GM23248 (cell line): ENCODE measurements at regions not wholly inside any gene's neighbourhood (a gene's known extent, or its start where the extent isn't known, plus 50 kb on each side); places are given as distances from the start of the nearest gene placed in this dataset.

Experiments used
- DNase-seq: peaks from one replicate; pipeline ENCODE4 v3.0.0-alpha.2; 2015
- H2AFZ ChIP-seq: fragments of 200-600 bp; sonication (generic); 2 replicates; pipeline ENCODE4 v1.6.1; 2016; ENCODE audit warnings: antibody characterized with exemption
- H3F3A ChIP-seq: fragments of 200-600 bp; sonication (generic); 2 replicates; pipeline ENCODE4 v1.6.1; 2016; ENCODE audit warnings: mild to moderate bottlenecking, antibody characterized with exemption, mixed run types; ENCODE audit not compliant: insufficient read depth
- H3K27ac ChIP-seq: fragments of 200-600 bp; sonication (generic); 2 replicates; pipeline ENCODE4 v1.5.1; 2016; ENCODE audit warnings: mild to moderate bottlenecking
- H3K27me3 ChIP-seq: fragments of 200-600 bp; sonication (generic); replicated peaks from 2 replicates; pipeline ENCODE4 v1.6.1; 2016; ENCODE audit warnings: mild to moderate bottlenecking; ENCODE audit not compliant: insufficient read depth
- H3K36me3 ChIP-seq: fragments of 200-600 bp; sonication (generic); 2 replicates; pipeline ENCODE4 v1.6.1; 2016; ENCODE audit warnings: low read depth, mild to moderate bottlenecking
- H3K4me1 ChIP-seq: fragments of 200-600 bp; sonication (generic); 2 replicates; pipeline ENCODE4 v1.6.1; 2016; ENCODE audit warnings: mild to moderate bottlenecking; ENCODE audit not compliant: insufficient read depth
- H3K4me2 ChIP-seq: fragments of 200-600 bp; sonication (generic); one replicate; pipeline ENCODE4 v1.6.1; 2016; ENCODE audit warnings: mild to moderate bottlenecking; ENCODE audit not compliant: unreplicated experiment
- H3K4me3 ChIP-seq: fragments of 200-600 bp; sonication (generic); 2 replicates; pipeline ENCODE4 v1.5.1; 2016; ENCODE audit warnings: mild to moderate bottlenecking
- H3K79me2 ChIP-seq: fragments of 200-600 bp; sonication (generic); 2 replicates; pipeline ENCODE4 v1.6.1; 2016; ENCODE audit warnings: mild to moderate bottlenecking; ENCODE audit not compliant: insufficient read depth
- H3K9ac ChIP-seq: fragments of 200-600 bp; sonication (generic); 2 replicates; pipeline ENCODE4 v1.6.1; 2016; ENCODE audit warnings: mild to moderate bottlenecking
- H3K9me2 ChIP-seq: fragments of 200-600 bp; sonication (generic); 2 replicates; pipeline ENCODE4 v1.6.1; 2016; ENCODE audit warnings: mixed run types, mild to moderate bottlenecking, moderate library complexity; ENCODE audit not compliant: insufficient read depth
- H3K9me3 ChIP-seq: fragments of 200-600 bp; sonication (generic); one replicate; pipeline ENCODE4 v1.6.1; 2017; ENCODE audit warnings: low read depth
- H4K20me1 ChIP-seq: fragments of 200-600 bp; sonication (generic); 2 replicates; pipeline ENCODE4 v1.6.0; 2016; ENCODE audit not compliant: insufficient read depth
- EZH2 ChIP-seq: fragments of 200-600 bp; sonication (generic); IDR thresholded peaks from 2 replicates; pipeline ENCODE4 v1.6.1; 2018; ENCODE audit warnings: antibody characterized with exemption, mild to moderate bottlenecking; ENCODE audit not compliant: insufficient read depth, poor library complexity, severe bottlenecking
- EZH2phosphoT487 ChIP-seq: fragments of 200-600 bp; sonication (generic); IDR thresholded peaks from 2 replicates; pipeline ENCODE4 v1.6.1; 2018; ENCODE audit warnings: antibody characterized with exemption, moderate library complexity, mild to moderate bottlenecking, low read depth; ENCODE audit not compliant: insufficient read depth
- WGBS, 2 experiments: methylation state at CpG; one replicate each; pipeline ENCODE4 v1.1.6; 2015 to 2017; ENCODE audit warnings: low lambda C conversion rate in 2 of 2, low coverage in 1 of 2; ENCODE audit errors: missing lambda C conversion rate in 2 of 2; 5-methylcytosine and 5-hydroxymethylcytosine counted together
- in situ Hi-C: fragments of 300-500 bp; cut with MboI; formaldehyde crosslinking; loops from 2 replicates; pipeline ENCODE4 v1.15.0; 2020

DNA sequence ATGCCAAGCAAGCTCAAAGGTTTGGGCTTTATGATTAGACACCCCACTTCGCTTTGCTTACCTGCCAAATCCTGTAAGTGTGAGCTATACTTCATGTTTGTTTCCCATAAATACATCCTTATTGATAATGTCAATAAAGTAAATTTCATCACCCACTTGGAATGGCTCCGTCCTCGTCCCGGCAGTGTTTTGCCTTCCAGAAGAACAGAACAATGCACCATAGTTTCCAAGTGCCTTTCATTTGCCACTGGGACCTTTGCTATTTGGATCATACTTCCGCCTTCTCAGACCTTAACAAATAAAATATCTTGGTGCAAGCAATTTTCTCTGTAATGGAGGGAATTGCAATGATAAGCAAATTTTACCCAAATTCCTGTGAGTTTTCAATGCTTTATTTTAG, 229.3 kb downstream of the PIK3R1 start:
- no peak for DNase-seq
- Histone ChIP-seq H3F3A (0 out of 2 replicates have a peak, but pooled peaks cover 7% of the 10 kb centered on the region), H3K27me3 (no peaks in the 10 kb centered on the region), H3K9ac (no peak overlapping the region), H3K4me3 (no peak overlapping the region), H3K4me2 (no peak overlapping the region), H2AFZ (no peak overlapping the region), H3K27ac (no peak overlapping the region), H3K9me2 (no peaks in the 10 kb centered on the region), H3K9me3 (no peaks in the 10 kb centered on the region), H3K79me2 (no peaks in the 10 kb centered on the region), H3K36me3 (no peaks in the 10 kb centered on the region), H4K20me1 (no peaks in the 10 kb centered on the region), H3K4me1 (peaks cover 4% of the 10 kb centered on the region; the same call in 1 of the 2 replicates)
- in situ Hi-C loops: no loop called here
- TF ChIP-seq EZH2 (no peak), EZH2phosphoT487 (no peak)
- WGBS, 2 experiments: 46 to 54% methylated on average over 5 of the region's 5 CpGs

DNA sequence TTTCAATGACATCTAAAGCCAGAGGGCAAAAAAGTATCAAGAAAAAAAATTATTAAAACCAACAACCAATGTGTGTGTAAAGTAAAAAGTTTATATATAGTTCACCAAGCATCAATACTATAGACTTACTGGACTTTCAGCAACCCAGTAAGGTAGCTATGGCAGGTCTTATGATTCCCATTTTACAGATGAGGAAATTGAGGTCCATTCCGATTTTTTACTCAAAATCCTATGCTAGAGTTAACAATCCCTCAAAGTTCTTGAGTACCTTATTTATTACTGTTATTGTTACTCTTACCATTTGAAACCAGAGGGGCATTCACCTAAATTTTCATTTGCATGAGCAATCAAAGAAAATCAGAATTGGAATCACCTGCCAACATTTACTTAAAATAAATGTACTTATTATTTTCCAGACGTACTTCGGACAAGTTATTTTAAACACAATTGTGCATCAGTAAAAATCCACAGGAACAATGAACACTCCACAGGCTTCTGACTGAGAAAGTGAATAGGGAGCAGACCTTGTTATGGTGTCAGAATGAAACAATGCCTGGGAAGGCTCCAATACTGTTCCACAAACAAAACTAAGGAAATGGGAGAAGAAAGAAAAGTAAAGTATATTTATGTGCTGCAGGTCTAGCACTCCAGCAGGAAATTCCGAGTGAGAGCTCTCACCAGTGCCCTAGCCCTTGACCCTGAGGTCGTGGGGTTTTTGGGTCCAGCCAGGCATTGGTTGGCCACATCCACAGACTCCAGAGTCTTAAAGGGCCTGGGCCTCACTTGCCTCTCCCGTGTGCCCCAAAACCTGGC, 229.9 kb downstream of the PIK3R1 start:
- TF ChIP-seq EZH2: no peak
- TF ChIP-seq EZH2phosphoT487: no peak
- in situ Hi-C loops: no loop called here

DNA sequence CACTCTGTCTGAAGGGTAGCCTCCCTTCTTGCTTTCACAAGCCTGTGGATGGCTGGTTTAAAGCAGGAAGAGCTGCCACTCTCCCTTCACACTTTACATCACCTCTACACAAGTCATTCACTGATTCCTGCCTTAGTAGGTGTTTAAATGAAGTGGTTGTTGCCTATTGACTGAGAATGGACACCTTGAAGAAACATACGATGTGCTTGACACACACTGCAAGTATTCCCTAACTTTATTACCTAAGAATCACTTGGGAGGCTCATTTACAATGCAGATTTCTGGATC, 230.5 kb downstream of the PIK3R1 start:
- no peaks in the 10 kb centered on the region for H4K20me1 ChIP-seq
- no peak overlapping the region for H3K4me2 ChIP-seq
- no peaks in the 10 kb centered on the region for H3K27me3 ChIP-seq
- no peak overlapping the region for H3K4me3 ChIP-seq
- no peaks in the 10 kb centered on the region for H3K79me2 ChIP-seq
- H3F3A ChIP-seq: 0 out of 2 replicates have a peak, but pooled peaks cover 7% of the 10 kb centered on the region
- H3K9me3 ChIP-seq: no peaks in the 10 kb centered on the region
- no peak overlapping the region for H3K27ac ChIP-seq
- H3K9ac ChIP-seq: no peak overlapping the region
- H3K9me2 ChIP-seq: no peaks in the 10 kb centered on the region
- in situ Hi-C loops: no loop called here
- H2AFZ ChIP-seq: no peak overlapping the region
- 95 to 97% methylated on average over 1 of the region's 1 CpG for WGBS, 2 experiments
- peaks cover 7% of the 10 kb centered on the region; the same call in 1 of the 2 replicates for H3K4me1 ChIP-seq
- DNase-seq: no peak
- H3K36me3 ChIP-seq: no peaks in the 10 kb centered on the region
- TF ChIP-seq EZH2: no peak
- no peak for TF ChIP-seq EZH2phosphoT487

More for the DNA sequence above, 229.9 kb downstream of the PIK3R1 start:
- Histone ChIP-seq H3F3A (0 out of 2 replicates have a peak, but pooled peaks cover 7% of the 10 kb centered on the region), H3K27ac (no peak overlapping the region), H4K20me1 (no peaks in the 10 kb centered on the region), H3K79me2 (no peaks in the 10 kb centered on the region), H3K9me2 (no peaks in the 10 kb centered on the region), H3K4me2 (no peak overlapping the region), H3K36me3 (no peaks in the 10 kb centered on the region), H3K4me1 (peaks cover 6% of the 10 kb centered on the region; the same call in 1 of the 2 replicates), H3K9ac (no peak overlapping the region), H3K27me3 (no peaks in the 10 kb centered on the region), H3K4me3 (no peak overlapping the region), H3K9me3 (no peaks in the 10 kb centered on the region), H2AFZ (no peak overlapping the region)
- 58 to 67% methylated on average over 6 of the region's 6 CpGs for WGBS, 2 experiments
- DNase-seq: no peak

DNA sequence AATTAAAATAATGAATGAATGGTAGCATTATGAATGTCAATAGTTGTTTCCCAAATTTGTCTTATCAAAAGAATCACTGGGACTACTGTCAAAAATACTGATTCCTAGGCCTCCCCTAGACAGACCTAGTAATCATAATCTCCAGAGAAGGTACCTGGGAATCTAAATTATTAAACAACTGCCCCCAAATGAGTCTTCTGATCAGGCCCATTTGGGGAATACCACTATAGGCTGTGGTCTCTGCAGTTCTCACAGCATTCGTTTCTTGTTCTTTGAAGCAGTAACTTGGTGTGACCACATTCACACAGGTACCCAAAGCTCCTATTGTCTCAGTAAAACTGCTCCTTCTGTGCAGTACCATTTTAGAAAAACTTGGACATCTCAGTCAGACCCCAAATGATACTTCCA, 230.9 kb downstream of the PIK3R1 start:
- WGBS, 2 experiments: 95 to 100% methylated on average over 1 of the region's 1 CpG
- TF ChIP-seq EZH2: no peak
- no peak for TF ChIP-seq EZH2phosphoT487
- no peaks in the 10 kb centered on the region for H3K36me3 ChIP-seq

More for the DNA sequence above, 230.9 kb downstream of the PIK3R1 start:
- Histone ChIP-seq H3K79me2 (no peaks in the 10 kb centered on the region), H4K20me1 (no peaks in the 10 kb centered on the region), H3K27me3 (no peaks in the 10 kb centered on the region), H3K9ac (no peak overlapping the region), H3F3A (0 out of 2 replicates have a peak, but pooled peaks cover 7% of the 10 kb centered on the region), H3K4me3 (no peak overlapping the region), H3K9me3 (no peaks in the 10 kb centered on the region), H3K4me1 (peaks cover 7% of the 10 kb centered on the region; the same call in 1 of the 2 replicates), H3K4me2 (no peak overlapping the region), H2AFZ (no peak overlapping the region), H3K9me2 (no peaks in the 10 kb centered on the region), H3K27ac (no peak overlapping the region)
- in situ Hi-C loops: no loop called here
- no peak for DNase-seq
